SK-N-SH (cell line): ENCODE measurements at regions not wholly inside any gene's neighbourhood (a gene's known extent, or its start where the extent isn't known, plus 50 kb on each side); places are given as distances from the start of the nearest gene placed in this dataset.

Source experiments
- CTCF ChIA-PET: fragments of 300-600, 350-600 bp; formaldehyde crosslinking; extraction: SDS; loops from one replicate; lab custom pipeline; 2021; lab: Yijun Ruan, JAX
- POLR2A ChIA-PET: fragments of 350-600 bp; sonication (Branson Sonifier 250); formaldehyde crosslinking; extraction: SDS; loops from one replicate; lab custom pipeline; 2020; ENCODE audit warnings: antibody characterized with exemption, inconsistent platforms; lab: Yijun Ruan, JAX
- DNase-seq: peaks from one replicate; pipeline ENCODE4 v3.0.0; 2012
- H2AFZ ChIP-seq: fragments of 200-600 bp; sonication (generic); 2 replicates; pipeline ENCODE4 v1.8.1; 2016; ENCODE audit warnings: antibody characterized with exemption, mild to moderate bottlenecking, low read depth
- H3F3A ChIP-seq: fragments of 200-600 bp; sonication (generic); replicated peaks from 2 replicates; pipeline ENCODE3; 2016; ENCODE audit warnings: antibody characterized with exemption, mild to moderate bottlenecking; ENCODE audit not compliant: insufficient read depth
- H3K27ac ChIP-seq, 2 experiments: fragments of 200-500 bp in 1 of 2; fragments of 200-600 bp in 1 of 2; sonication (Bioruptor generic) in 1 of 2; sonication (generic), shearing (Covaris generic) in 1 of 2; 2 replicates each; pipeline versions ENCODE4 v1.5.1 to v1.6.1; 2014 to 2016; ENCODE audit warnings: low read depth in 2 of 2, inconsistent platforms in 1 of 2, low read length in 1 of 2, mild to moderate bottlenecking in 1 of 2, mixed read lengths in 1 of 2
- H3K27me3 ChIP-seq: fragments of 200-600 bp; sonication (generic), shearing (Covaris generic); 2 replicates; pipeline ENCODE4 v1.6.1; 2016; ENCODE audit warnings: mixed run types; ENCODE audit not compliant: insufficient read depth
- H3K36me3 ChIP-seq, 2 experiments: fragments of 200-500 bp in 1 of 2; fragments of 200-600 bp in 1 of 2; sonication (Bioruptor generic) in 1 of 2; sonication (generic) in 1 of 2; replicated peaks in 1 of 2; 2 replicates each; pipeline versions ENCODE3 to v1.5.1; 2014 to 2016; ENCODE audit warnings: low read length in 1 of 2, mild to moderate bottlenecking in 1 of 2; ENCODE audit not compliant: insufficient read depth in 2 of 2, control insufficient read depth in 1 of 2
- H3K4me1 ChIP-seq, 2 experiments: fragments of 200-500 bp in 1 of 2; fragments of 200-600 bp in 1 of 2; sonication (Bioruptor generic) in 1 of 2; sonication (generic), shearing (Covaris generic) in 1 of 2; 2 replicates each; pipeline versions ENCODE4 v1.5.1 to v1.6.1; 2014 to 2016; ENCODE audit warnings: low read depth in 1 of 2, low read length in 1 of 2, mixed run types in 1 of 2; ENCODE audit not compliant: insufficient read depth in 2 of 2, control insufficient read depth in 1 of 2
- H3K4me2 ChIP-seq: fragments of 200-600 bp; sonication (generic), shearing (Covaris generic); 2 replicates; pipeline ENCODE4 v1.6.1; 2017; ENCODE audit warnings: mixed run types
- H3K4me3 ChIP-seq, 2 experiments: fragments of 200-500 bp in 1 of 2; fragments of 200-600 bp in 1 of 2; sonication (Bioruptor generic) in 1 of 2; sonication (generic), shearing (Covaris generic) in 1 of 2; 2 replicates each; pipeline versions ENCODE4 v1.5.1 to v1.8.1; 2014 to 2016; ENCODE audit warnings: low read depth in 2 of 2, inconsistent platforms in 1 of 2, low read length in 1 of 2, mild to moderate bottlenecking in 1 of 2, mixed read lengths in 1 of 2, moderate library complexity in 1 of 2
- H3K79me2 ChIP-seq: fragments of 200-600 bp; sonication (generic); 2 replicates; pipeline ENCODE4 v1.8.1; 2017; ENCODE audit warnings: mild to moderate bottlenecking; ENCODE audit not compliant: insufficient read depth
- H3K9ac ChIP-seq: fragments of 200-600 bp; sonication (generic); 2 replicates; pipeline ENCODE4 v1.6.1; 2017; ENCODE audit warnings: mixed run types
- H3K9me2 ChIP-seq: fragments of 200-600 bp; sonication (generic); 2 replicates; pipeline ENCODE4 v1.6.1; 2017; ENCODE audit warnings: mixed run types
- H3K9me3 ChIP-seq: fragments of 200-600 bp; sonication (generic); 2 replicates; pipeline ENCODE4 v1.6.1; 2017; ENCODE audit warnings: mixed run types, mild to moderate bottlenecking, moderate library complexity
- H4K20me1 ChIP-seq: fragments of 200-600 bp; sonication (generic); 2 replicates; pipeline ENCODE4 v1.6.1; 2017; ENCODE audit warnings: mild to moderate bottlenecking, mixed run types; ENCODE audit not compliant: insufficient read depth
- ELF1 ChIP-seq: IDR thresholded peaks from 2 replicates; pipeline ENCODE4 v1.4.0; 2012
- EZH2phosphoT487 ChIP-seq: fragments of 200-600 bp; sonication (generic); IDR thresholded peaks from 2 replicates; pipeline ENCODE4 v1.6.1; 2017; ENCODE audit warnings: low read depth, mixed run types, mild to moderate bottlenecking, antibody characterized with exemption, moderate library complexity, borderline replicate concordance
- FOSL2 ChIP-seq: IDR thresholded peaks from 2 replicates; pipeline ENCODE4 v1.4.0; 2012; ENCODE audit warnings: low read depth, mild to moderate bottlenecking, moderate library complexity, borderline replicate concordance
- FOXJ3 ChIP-seq: sonication (generic); formaldehyde crosslinking; IDR thresholded peaks from 2 replicates; pipeline ENCODE4 v1.5.1; 2020; ENCODE audit warnings: mild to moderate bottlenecking, missing genetic modification reagents
- GABPA ChIP-seq: IDR thresholded peaks from 2 replicates; pipeline ENCODE4 v1.4.0; 2012; ENCODE audit warnings: low read depth, mild to moderate bottlenecking
- GATA2 ChIP-seq: sonication (generic); formaldehyde crosslinking; IDR thresholded peaks from 2 replicates; pipeline ENCODE4 v1.5.0; 2020; ENCODE audit warnings: mild to moderate bottlenecking, missing genetic modification reagents
- MAX ChIP-seq: IDR thresholded peaks from 2 replicates; pipeline ENCODE4 v1.4.0; 2012; ENCODE audit warnings: low read depth
- MXI1 ChIP-seq: IDR thresholded peaks from 2 replicates; pipeline ENCODE4 v1.6.1; 2012; ENCODE audit warnings: mild to moderate bottlenecking, low read depth, low read length, improper control_type of control experiment
- NFIC ChIP-seq: IDR thresholded peaks from 2 replicates; pipeline ENCODE4 v1.4.0; 2012; ENCODE audit warnings: borderline replicate concordance
- POLR2AphosphoS5 ChIP-seq: IDR thresholded peaks from 2 replicates; pipeline ENCODE4 v1.6.1; 2012; ENCODE audit warnings: low read depth, low read length
- RCOR1 ChIP-seq: fragments of 150-350 bp; IDR thresholded peaks from 2 replicates; pipeline ENCODE4 v1.6.1; 2017; ENCODE audit warnings: antibody characterized with exemption, low read length
- REST ChIP-seq: IDR thresholded peaks from 2 replicates; pipeline ENCODE4 v1.6.1; 2012; ENCODE audit warnings: mild to moderate bottlenecking, low read depth, low read length, moderate library complexity
- RFX5 ChIP-seq: IDR thresholded peaks from 2 replicates; pipeline ENCODE4 v1.6.1; 2012; ENCODE audit warnings: mild to moderate bottlenecking, improper control_type of control experiment, low read length
- RXRA ChIP-seq: IDR thresholded peaks from 2 replicates; pipeline ENCODE4 v1.4.0; 2012; ENCODE audit warnings: low read depth, mild to moderate bottlenecking, borderline replicate concordance
- SIN3A ChIP-seq: IDR thresholded peaks from 2 replicates; pipeline ENCODE4 v1.6.1; 2012; ENCODE audit warnings: low read depth, mild to moderate bottlenecking, low read length, moderate library complexity, borderline replicate concordance
- TAF1 ChIP-seq: IDR thresholded peaks from 2 replicates; pipeline ENCODE4 v1.6.1; 2012; ENCODE audit warnings: low read depth, mild to moderate bottlenecking, low read length, moderate library complexity, borderline replicate concordance
- TCF12 ChIP-seq: IDR thresholded peaks from 2 replicates; pipeline ENCODE4 v1.4.0; 2012
- TEAD4 ChIP-seq: IDR thresholded peaks from 2 replicates; pipeline ENCODE4 v1.4.0; 2012; ENCODE audit warnings: mild to moderate bottlenecking, borderline replicate concordance; ENCODE audit not compliant: insufficient read depth
- YY1 ChIP-seq: IDR thresholded peaks from 2 replicates; pipeline ENCODE4 v1.4.0; 2012; ENCODE audit warnings: low read depth, mild to moderate bottlenecking
- ZBTB33 ChIP-seq: IDR thresholded peaks from 2 replicates; pipeline ENCODE4 v1.4.0; 2012; ENCODE audit warnings: low read depth, borderline replicate concordance
- WGBS: methylation state at CpG from one replicate; pipeline ENCODE4 v1.1.6; 2017; ENCODE audit warnings: low lambda C conversion rate; 5-methylcytosine and 5-hydroxymethylcytosine counted together
- TF ChIP-seq, protein P1 (sequence below): IDR thresholded peaks from 2 replicates; pipeline ENCODE4; 2012

DNA sequence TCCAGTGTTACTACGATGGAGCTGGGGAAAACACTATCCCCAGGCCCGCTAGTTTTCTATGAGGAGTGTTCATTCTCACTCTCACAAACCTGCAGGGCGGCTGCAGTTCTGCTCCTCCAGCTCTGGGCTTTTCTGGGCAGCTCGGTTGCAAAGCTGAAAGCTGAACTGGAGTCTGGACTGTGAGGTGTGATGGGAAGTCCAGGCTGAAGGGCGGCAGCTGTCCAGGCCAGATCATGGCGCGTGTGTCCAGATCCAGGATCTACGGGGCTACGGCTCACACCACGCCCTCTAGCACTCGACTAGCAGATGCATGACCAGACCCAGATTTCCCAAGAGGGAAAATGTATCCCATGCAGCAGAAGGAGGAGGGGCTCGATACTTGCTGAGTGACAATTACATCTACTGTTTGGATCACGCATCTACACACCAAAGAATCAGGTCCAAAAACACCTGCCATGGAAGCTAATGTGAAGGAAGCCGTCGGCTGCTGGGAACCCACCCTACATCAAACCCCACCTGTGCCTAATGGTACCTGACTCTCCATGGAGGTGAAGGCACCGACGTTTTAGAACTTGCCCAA is 555.0 kb downstream of the BRD1 start:
- Histone ChIP-seq H3K4me1 (no peaks in the 10 kb centered on the region; a peak in 1 of 4 replicates), H3K27ac (no peak overlapping the region), H3K36me3 (no peaks in the 10 kb centered on the region), H3K79me2 (no peaks in the 10 kb centered on the region), H3K27me3 (no peaks in the 10 kb centered on the region; the same call in 1 of the 2 replicates), H2AFZ (no peak overlapping the region), H3K9me3 (no peaks in the 10 kb centered on the region), H3K9me2 (no peaks in the 10 kb centered on the region), H3K4me2 (no peak overlapping the region), H3F3A (no peaks in the 10 kb centered on the region), H3K4me3 (no peak overlapping the region), H3K9ac (no peak overlapping the region), H4K20me1 (no peaks in the 10 kb centered on the region)
- TF ChIP-seq RFX5 (no peak), EZH2phosphoT487 (no peak), FOSL2 (no peak), MXI1 (no peak), SIN3A (no peak), RCOR1 (no peak), TCF12 (no peak), GATA2 (CRISPR knock-in tag) (no peak), POLR2AphosphoS5 (no peak), FOXJ3 (CRISPR knock-in tag) (no peak), REST (no peak), MAX (no peak)
- TF ChIP-seq, protein P1, sequence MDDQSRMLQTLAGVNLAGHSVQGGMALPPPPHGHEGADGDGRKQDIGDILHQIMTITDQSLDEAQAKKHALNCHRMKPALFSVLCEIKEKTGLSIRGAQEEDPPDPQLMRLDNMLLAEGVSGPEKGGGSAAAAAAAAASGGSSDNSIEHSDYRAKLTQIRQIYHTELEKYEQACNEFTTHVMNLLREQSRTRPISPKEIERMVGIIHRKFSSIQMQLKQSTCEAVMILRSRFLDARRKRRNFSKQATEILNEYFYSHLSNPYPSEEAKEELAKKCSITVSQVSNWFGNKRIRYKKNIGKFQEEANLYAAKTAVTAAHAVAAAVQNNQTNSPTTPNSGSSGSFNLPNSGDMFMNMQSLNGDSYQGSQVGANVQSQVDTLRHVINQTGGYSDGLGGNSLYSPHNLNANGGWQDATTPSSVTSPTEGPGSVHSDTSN, result no peak
- WGBS, result 21% methylated on average over 17 of the region's 17 CpGs
- no peak for DNase-seq
- CTCF ChIA-PET, result interaction anchor here (0.7 to 1.1 kb wide), 2 partner anchors 33 kb away, joined by 3 read pairs; no protein-coding TSS in a partner anchor
- POLR2A ChIA-PET, result no interaction called here

DNA sequence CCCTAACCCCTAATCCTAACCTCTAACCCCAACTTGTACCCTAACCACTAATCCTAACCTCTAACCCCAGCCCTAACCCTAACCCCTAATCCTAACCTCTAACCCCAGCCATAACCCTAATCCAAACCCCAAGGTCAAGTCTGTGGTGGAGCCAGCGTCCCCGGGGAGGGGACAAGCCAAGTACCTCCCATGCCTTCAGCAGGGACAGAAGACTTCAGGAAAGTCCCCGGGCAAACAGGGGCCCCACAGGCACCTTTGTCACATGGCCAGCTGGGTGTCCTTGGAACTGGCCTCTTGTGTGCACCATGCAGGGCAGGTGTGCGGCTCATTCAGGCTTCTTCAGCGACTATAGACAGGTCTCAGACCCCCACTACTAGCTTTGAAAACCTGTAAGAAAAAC is 555.8 kb downstream of the BRD1 start:
- Histone ChIP-seq H3K9me3 (no peaks in the 10 kb centered on the region), H3K4me1 (no peaks in the 10 kb centered on the region; a peak in 1 of 4 replicates), H3K4me2 (no peak overlapping the region), H3F3A (no peaks in the 10 kb centered on the region), H3K79me2 (no peaks in the 10 kb centered on the region), H3K36me3 (no peaks in the 10 kb centered on the region), H3K9ac (no peak overlapping the region), H4K20me1 (no peaks in the 10 kb centered on the region), H3K27ac (no peak overlapping the region), H3K27me3 (no peaks in the 10 kb centered on the region; the same call in 1 of the 2 replicates), H3K9me2 (no peaks in the 10 kb centered on the region), H3K4me3 (no peak overlapping the region), H2AFZ (no peak overlapping the region)
- ChIA-PET CTCF (interaction anchor here (0.7 kb wide), 1 partner anchor 33 kb away, joined by 3 read pairs; no protein-coding TSS in a partner anchor), POLR2A (no interaction called here)
- no peak for DNase-seq
- 5% methylated on average over 5 of the region's 5 CpGs for WGBS
- TF ChIP-seq FOSL2, result no peak
- no peak for TF ChIP-seq ZBTB33
- TF ChIP-seq RXRA, result no peak
- TF ChIP-seq, protein P1, result no peak
- no peak for TF ChIP-seq TEAD4
- no peak for TF ChIP-seq GABPA
- no peak for TF ChIP-seq ELF1
- no peak for TF ChIP-seq TAF1
- TF ChIP-seq NFIC, result no peak
- TF ChIP-seq YY1, result no peak
- no peak for TF ChIP-seq MXI1
